ENCODE measurements at regions not wholly inside any gene's neighbourhood (a gene's known extent, or its start where the extent isn't known, plus 50 kb on each side); places are given as distances from the start of the nearest gene placed in this dataset.

- DNase-seq (ENCODE audit: low spot score), result no peak
Measured at GRCh38 chr12:118467641-118468305, 91.4 kb downstream of the SUDS3 start.

GRCh38 chr12:118472940-118473339 lies 96.6 kb downstream of the SUDS3 start:
- no peak for DNase-seq (ENCODE audit: low spot score)

GRCh38 chr12:118480235-118480634 lies 103.9 kb downstream of the SUDS3 start:
- no peak for DNase-seq (ENCODE audit: low spot score)

- DNase-seq (ENCODE audit: low spot score), result no peak
Measured at GRCh38 chr12:118488034-118488433, 111.7 kb downstream of the SUDS3 start.

- DNase-seq (ENCODE audit: low spot score), result no peak
Measured at GRCh38 chr12:118493962-118494361, 117.6 kb downstream of the SUDS3 start.

- DNase-seq (ENCODE audit: low spot score), result no peak
Measured at GRCh38 chr12:118494776-118495175, 118.4 kb downstream of the SUDS3 start.

- DNase-seq (ENCODE audit: low spot score), result no peak
Measured at GRCh38 chr12:118495296-118495695, 118.9 kb downstream of the SUDS3 start.

- no peak for DNase-seq (ENCODE audit: low spot score)
Measured at GRCh38 chr12:118498171-118498570, 121.8 kb downstream of the SUDS3 start.

GRCh38 chr12:118500299-118500698 lies 123.9 kb downstream of the SUDS3 start:
- no peak for DNase-seq (ENCODE audit: low spot score)

- DNase-seq (ENCODE audit: low spot score), result no peak
Measured at GRCh38 chr12:118501489-118501888, 125.1 kb downstream of the SUDS3 start.

- no peak for DNase-seq (ENCODE audit: low spot score)
Measured at GRCh38 chr12:118503476-118503875, 127.1 kb downstream of the SUDS3 start.

GRCh38 chr12:118512669-118513068 lies 136.3 kb downstream of the SUDS3 start:
- DNase-seq (ENCODE audit: low spot score), result no peak

- DNase-seq (ENCODE audit: low spot score), result no peak
Measured at GRCh38 chr12:118513611-118514010, 137.3 kb downstream of the SUDS3 start.

- DNase-seq (ENCODE audit: low spot score), result no peak
Measured at GRCh38 chr12:118514297-118514696, 137.9 kb downstream of the SUDS3 start.

GRCh38 chr12:118520214-118521035 lies 144.1 kb downstream of the SUDS3 start:
- DNase-seq (ENCODE audit: low spot score), result no peak

GRCh38 chr12:118521036-118521370 lies 144.6 kb downstream of the SUDS3 start:
- no peak for DNase-seq (ENCODE audit: low spot score)

- DNase-seq (ENCODE audit: low spot score), result no peak
Measured at GRCh38 chr12:118524446-118524845, 148.1 kb downstream of the SUDS3 start.

- no peak for DNase-seq (ENCODE audit: low spot score)
Measured at GRCh38 chr12:118525216-118525615, 148.9 kb downstream of the SUDS3 start.

- no peak for DNase-seq (ENCODE audit: low spot score)
Measured at GRCh38 chr12:118526255-118527095, 150.1 kb downstream of the SUDS3 start.

- DNase-seq (ENCODE audit: low spot score), result no peak
Measured at GRCh38 chr12:118527310-118527709, 151.0 kb downstream of the SUDS3 start.

- DNase-seq (ENCODE audit: low spot score), result no peak
Measured at GRCh38 chr12:118528625-118529024, 152.3 kb downstream of the SUDS3 start.

GRCh38 chr12:118534003-118534402 lies 157.6 kb downstream of the SUDS3 start:
- no peak for DNase-seq (ENCODE audit: low spot score)

Data from AG08396 (cell line).